Activated CD4-positive, alpha-beta memory T cell treated with anti-CD3 and anti-CD28 coated beads, Interleukin-2, amount 10 ng/mL, durations not matched to agents 7 days and 5 days (primary cell): ENCODE measurements at regions not wholly inside any gene's neighbourhood (a gene's known extent, or its start where the extent isn't known, plus 50 kb on each side); places are given as distances from the start of the nearest gene placed in this dataset.

Experiments
- CTCF ChIA-PET: fragments of 350-600 bp; sonication (Branson Sonifier 250); formaldehyde crosslinking; loops from one replicate; lab custom pipeline; 2021; ENCODE audit warnings: antibody characterized with exemption, inconsistent platforms; lab: Charles Lee
- POLR2A ChIA-PET: fragments of 350-600 bp; sonication (Branson Sonifier 250); formaldehyde crosslinking; loops from one replicate; lab custom pipeline; 2021; ENCODE audit warnings: antibody characterized with exemption; lab: Charles Lee
- DNase-seq: peaks from one replicate; pipeline ENCODE4 v3.0.0-alpha.2; 2020
- H3K27ac Mint-ChIP-seq: one replicate; pipeline ENCODE4 v1.8.0; 2021; ENCODE audit warnings: mild to moderate bottlenecking, mixed read lengths
- H3K27me3 Mint-ChIP-seq: one replicate; pipeline ENCODE4 v1.8.0; 2021; ENCODE audit warnings: mixed read lengths
- H3K36me3 Mint-ChIP-seq: one replicate; pipeline ENCODE4 v1.8.0; 2021; ENCODE audit warnings: low read depth, mixed read lengths
- H3K4me1 Mint-ChIP-seq: one replicate; pipeline ENCODE4 v1.8.0; 2021; ENCODE audit warnings: mixed read lengths
- H3K4me3 Mint-ChIP-seq: one replicate; pipeline ENCODE4 v1.8.0; 2021; ENCODE audit warnings: mild to moderate bottlenecking, mixed read lengths
- H3K9me3 Mint-ChIP-seq: one replicate; pipeline ENCODE4 v1.8.0; 2021; ENCODE audit warnings: mixed read lengths

GRCh38 chr4:4641661-4642495, 100.0 kb upstream of the STX18 start:
- H3K27ac Mint-ChIP-seq, result no peak overlapping the region
- no peak overlapping the region for H3K4me3 Mint-ChIP-seq
- ChIA-PET POLR2A (no interaction called here), CTCF (no interaction called here)
- H3K4me1 Mint-ChIP-seq, result peaks cover 7% of the 10 kb centered on the region
- DNase-seq, result no peak
- no peaks in the 10 kb centered on the region for H3K9me3 Mint-ChIP-seq
- no peaks in the 10 kb centered on the region for H3K27me3 Mint-ChIP-seq
- no peaks in the 10 kb centered on the region for H3K36me3 Mint-ChIP-seq

GRCh38 chr4:4641254-4641653, 99.4 kb upstream of the STX18 start:
- CTCF ChIA-PET, result no interaction called here

GRCh38 chr4:4640692-4641091, 98.8 kb upstream of the STX18 start:
- DNase-seq, result no peak
- Mint-ChIP-seq H3K9me3 (no peaks in the 10 kb centered on the region), H3K36me3 (peaks cover 4% of the 10 kb centered on the region), H3K4me3 (no peak overlapping the region), H3K27ac (no peak overlapping the region), H3K4me1 (peaks cover 9% of the 10 kb centered on the region), H3K27me3 (no peaks in the 10 kb centered on the region)
- ChIA-PET POLR2A (no interaction called here), CTCF (no interaction called here)

More at GRCh38 chr4:4641254-4641653, 99.4 kb upstream of the STX18 start:
- POLR2A ChIA-PET, result no interaction called here
- no peaks in the 10 kb centered on the region for H3K27me3 Mint-ChIP-seq
- no peak for DNase-seq
- H3K9me3 Mint-ChIP-seq, result no peaks in the 10 kb centered on the region
- peaks cover 8% of the 10 kb centered on the region for H3K4me1 Mint-ChIP-seq
- peaks cover 2% of the 10 kb centered on the region for H3K36me3 Mint-ChIP-seq
- no peak overlapping the region for H3K4me3 Mint-ChIP-seq
- H3K27ac Mint-ChIP-seq, result no peak overlapping the region

- CTCF ChIA-PET, result no interaction called here
- Mint-ChIP-seq H3K36me3 (peaks cover 4% of the 10 kb centered on the region), H3K4me1 (peaks cover 9% of the 10 kb centered on the region), H3K4me3 (no peak overlapping the region), H3K27me3 (no peaks in the 10 kb centered on the region), H3K9me3 (no peaks in the 10 kb centered on the region), H3K27ac (no peak overlapping the region)
- DNase-seq, result no peak
- POLR2A ChIA-PET, result no interaction called here
Observed at GRCh38 chr4:4639370-4639769, 97.5 kb upstream of the STX18 start.

GRCh38 chr4:4637710-4638109, 95.9 kb upstream of the STX18 start:
- H3K4me3 Mint-ChIP-seq, result no peak overlapping the region
- ChIA-PET POLR2A (no interaction called here), CTCF (no interaction called here)
- H3K4me1 Mint-ChIP-seq, result peaks cover 9% of the 10 kb centered on the region
- H3K9me3 Mint-ChIP-seq, result no peaks in the 10 kb centered on the region
- H3K36me3 Mint-ChIP-seq, result peaks cover 8% of the 10 kb centered on the region
- no peak for DNase-seq
- no peaks in the 10 kb centered on the region for H3K27me3 Mint-ChIP-seq
- no peak overlapping the region for H3K27ac Mint-ChIP-seq

- H3K9me3 Mint-ChIP-seq, result no peaks in the 10 kb centered on the region
- no peak for DNase-seq
- no peak overlapping the region for H3K27ac Mint-ChIP-seq
- peaks cover 21% of the 10 kb centered on the region for H3K4me1 Mint-ChIP-seq
- H3K4me3 Mint-ChIP-seq, result no peak overlapping the region
- peaks cover 13% of the 10 kb centered on the region for H3K36me3 Mint-ChIP-seq
- POLR2A ChIA-PET, result no interaction called here
- CTCF ChIA-PET, result no interaction called here
- H3K27me3 Mint-ChIP-seq, result no peaks in the 10 kb centered on the region
Observed at GRCh38 chr4:4633431-4633830, 91.6 kb upstream of the STX18 start.

GRCh38 chr4:4631150-4631549, 89.3 kb upstream of the STX18 start:
- H3K27ac Mint-ChIP-seq, result no peak overlapping the region
- no peaks in the 10 kb centered on the region for H3K27me3 Mint-ChIP-seq
- peaks cover 13% of the 10 kb centered on the region for H3K4me1 Mint-ChIP-seq
- no peak for DNase-seq
- POLR2A ChIA-PET, result no interaction called here
- peaks cover 10% of the 10 kb centered on the region for H3K36me3 Mint-ChIP-seq
- no peak overlapping the region for H3K4me3 Mint-ChIP-seq
- no peaks in the 10 kb centered on the region for H3K9me3 Mint-ChIP-seq
- CTCF ChIA-PET, result no interaction called here

- no peak overlapping the region for H3K4me3 Mint-ChIP-seq
- ChIA-PET CTCF (no interaction called here), POLR2A (no interaction called here)
- peaks cover 5% of the 10 kb centered on the region for H3K36me3 Mint-ChIP-seq
- no peak overlapping the region for H3K27ac Mint-ChIP-seq
- peaks cover 12% of the 10 kb centered on the region for H3K4me1 Mint-ChIP-seq
- H3K27me3 Mint-ChIP-seq, result no peaks in the 10 kb centered on the region
- no peak for DNase-seq
- H3K9me3 Mint-ChIP-seq, result no peaks in the 10 kb centered on the region
Observed at GRCh38 chr4:4627906-4628305, 86.1 kb upstream of the STX18 start.

- Mint-ChIP-seq H3K36me3 (peaks cover 2% of the 10 kb centered on the region), H3K27me3 (no peaks in the 10 kb centered on the region), H3K27ac (no peak overlapping the region), H3K9me3 (no peaks in the 10 kb centered on the region), H3K4me1 (peaks cover 11% of the 10 kb centered on the region), H3K4me3 (no peak overlapping the region)
- ChIA-PET POLR2A (no interaction called here), CTCF (no interaction called here)
- no peak for DNase-seq
Observed at GRCh38 chr4:4627111-4627510, 85.3 kb upstream of the STX18 start.

- ChIA-PET POLR2A (no interaction called here), CTCF (no interaction called here)
- H3K9me3 Mint-ChIP-seq, result no peaks in the 10 kb centered on the region
- peaks cover 2% of the 10 kb centered on the region for H3K36me3 Mint-ChIP-seq
- no peak overlapping the region for H3K4me3 Mint-ChIP-seq
- H3K27ac Mint-ChIP-seq, result no peak overlapping the region
- H3K27me3 Mint-ChIP-seq, result no peaks in the 10 kb centered on the region
- no peak for DNase-seq
- peaks cover 1% of the 10 kb centered on the region for H3K4me1 Mint-ChIP-seq
Observed at GRCh38 chr4:4625488-4625887, 83.6 kb upstream of the STX18 start.

GRCh38 chr4:4624276-4624897, 82.5 kb upstream of the STX18 start:
- Mint-ChIP-seq H3K9me3 (no peaks in the 10 kb centered on the region), H3K27me3 (no peaks in the 10 kb centered on the region), H3K4me1 (no peaks in the 10 kb centered on the region), H3K4me3 (no peak overlapping the region), H3K27ac (no peak overlapping the region), H3K36me3 (peaks cover 2% of the 10 kb centered on the region)
- no peak for DNase-seq
- ChIA-PET POLR2A (interaction anchor here (1.3 kb wide), 1 partner anchor 23 kb away, joined by 3 read pairs; no protein-coding TSS in a partner anchor), CTCF (no interaction called here)

- H3K4me3 Mint-ChIP-seq, result no peak overlapping the region
- H3K9me3 Mint-ChIP-seq, result no peaks in the 10 kb centered on the region
- ChIA-PET POLR2A (no interaction called here), CTCF (no interaction called here)
- H3K27me3 Mint-ChIP-seq, result no peaks in the 10 kb centered on the region
- no peaks in the 10 kb centered on the region for H3K4me1 Mint-ChIP-seq
- H3K27ac Mint-ChIP-seq, result no peak overlapping the region
- DNase-seq, result no peak
- H3K36me3 Mint-ChIP-seq, result no peaks in the 10 kb centered on the region
Observed at GRCh38 chr4:4619821-4620220, 78.0 kb upstream of the STX18 start.

- ChIA-PET POLR2A (no interaction called here), CTCF (no interaction called here)
- Mint-ChIP-seq H3K27me3 (no peaks in the 10 kb centered on the region), H3K4me3 (no peak overlapping the region), H3K4me1 (no peaks in the 10 kb centered on the region), H3K36me3 (no peaks in the 10 kb centered on the region), H3K9me3 (no peaks in the 10 kb centered on the region), H3K27ac (no peak overlapping the region)
- DNase-seq, result no peak
Observed at GRCh38 chr4:4618847-4619246, 77.0 kb upstream of the STX18 start.
